ENCODE measurements at regions not wholly inside any gene's neighbourhood (a gene's known extent, or its start where the extent isn't known, plus 50 kb on each side); places are given as distances from the start of the nearest gene placed in this dataset.
A peak's percentile ranks its signal among the peaks of the same experiment; 100 is the strongest.

- DNase-seq (ENCODE audit: extremely low spot score, unreplicated experiment) = no peak
- Mint-ChIP-seq H3K4me3 (no peak overlapping the region), H3K9me3 (peaks cover 6% of the 10 kb centered on the region), H3K4me1 (ENCODE audit: unreplicated experiment) (peaks cover 25% of the 10 kb centered on the region), H3K36me3 (no peaks in the 10 kb centered on the region), H3K27me3 (no peaks in the 10 kb centered on the region), H3K27ac (no peak overlapping the region)
- TF ChIP-seq CTCF (conservative IDR thresholded peaks at IDR 0.05) = no peak
Measured at GRCh38 chr5:143498821-143499220, 95.3 kb upstream of the NR3C1 start.

GRCh38 chr5:143497749-143498148 lies 94.3 kb upstream of the NR3C1 start:
- DNase-seq (ENCODE audit: extremely low spot score, unreplicated experiment) = no peak
- no peaks in the 10 kb centered on the region for H3K27me3 Mint-ChIP-seq
- no peak for TF ChIP-seq CTCF (conservative IDR thresholded peaks at IDR 0.05)
- peaks cover 6% of the 10 kb centered on the region for H3K9me3 Mint-ChIP-seq
- H3K36me3 Mint-ChIP-seq = no peaks in the 10 kb centered on the region
- H3K4me3 Mint-ChIP-seq = no peak overlapping the region
- peaks cover 25% of the 10 kb centered on the region for H3K4me1 Mint-ChIP-seq (ENCODE audit: unreplicated experiment)
- H3K27ac Mint-ChIP-seq = no peak overlapping the region

GRCh38 chr5:143496943-143497342 lies 93.5 kb upstream of the NR3C1 start:
- Mint-ChIP-seq H3K36me3 (no peaks in the 10 kb centered on the region), H3K4me3 (no peak overlapping the region), H3K4me1 (ENCODE audit: unreplicated experiment) (peaks cover 24% of the 10 kb centered on the region), H3K27ac (no peak overlapping the region), H3K9me3 (peaks cover 6% of the 10 kb centered on the region), H3K27me3 (no peaks in the 10 kb centered on the region)
- TF ChIP-seq CTCF (conservative IDR thresholded peaks at IDR 0.05) = no peak
- DNase-seq (ENCODE audit: extremely low spot score, unreplicated experiment) = no peak

- no peak for TF ChIP-seq CTCF (conservative IDR thresholded peaks at IDR 0.05)
- no peak for DNase-seq (ENCODE audit: extremely low spot score, unreplicated experiment)
- Mint-ChIP-seq H3K4me3 (no peak overlapping the region), H3K4me1 (ENCODE audit: unreplicated experiment) (peaks cover 16% of the 10 kb centered on the region), H3K36me3 (no peaks in the 10 kb centered on the region), H3K27me3 (no peaks in the 10 kb centered on the region), H3K9me3 (peaks cover 10% of the 10 kb centered on the region), H3K27ac (no peak overlapping the region)
Measured at GRCh38 chr5:143495821-143496275, 92.4 kb upstream of the NR3C1 start.

- no peak for DNase-seq (ENCODE audit: extremely low spot score, unreplicated experiment)
- Mint-ChIP-seq H3K27me3 (no peaks in the 10 kb centered on the region), H3K36me3 (no peaks in the 10 kb centered on the region), H3K9me3 (peaks cover 13% of the 10 kb centered on the region), H3K4me1 (ENCODE audit: unreplicated experiment) (peaks cover 16% of the 10 kb centered on the region), H3K4me3 (peak overlapping the region; percentile 53), H3K27ac (peak overlapping the region; percentile 75)
- no peak for TF ChIP-seq CTCF (conservative IDR thresholded peaks at IDR 0.05)
Measured at GRCh38 chr5:143495110-143495509, 91.6 kb upstream of the NR3C1 start.

GRCh38 chr5:143494595-143494994 lies 91.1 kb upstream of the NR3C1 start:
- Mint-ChIP-seq H3K9me3 (peaks cover 13% of the 10 kb centered on the region), H3K36me3 (no peaks in the 10 kb centered on the region), H3K27me3 (no peaks in the 10 kb centered on the region), H3K4me3 (peak overlapping the region; percentile 53), H3K27ac (peak overlapping the region; percentile 75), H3K4me1 (ENCODE audit: unreplicated experiment) (peaks cover 16% of the 10 kb centered on the region)
- no peak for TF ChIP-seq CTCF (conservative IDR thresholded peaks at IDR 0.05)
- no peak for DNase-seq (ENCODE audit: extremely low spot score, unreplicated experiment)

All from type B pancreatic cell (in vitro differentiated cells).